ENCODE measurements at regions not wholly inside any gene's neighbourhood (a gene's known extent, or its start where the extent isn't known, plus 50 kb on each side); places are given as distances from the start of the nearest gene placed in this dataset.

GRCh38 chr20:11170565-11170964, 496.8 kb upstream of the JAG1 start (continued):
- TF ChIP-seq PCBP1 (IDR thresholded peaks at IDR 0.05; ENCODE audit: borderline replicate concordance, low read depth, low read length) (no peak), CEBPB (IDR thresholded peaks at IDR 0.05; ENCODE audit: borderline replicate concordance, low read depth, low read length) (no peak), MTERF4 (CRISPR knock-in tag; IDR thresholded peaks at IDR 0.05) (no peak)

- Histone ChIP-seq H3K79me2 (ENCODE audit: insufficient read depth, low read length) (no peaks in the 10 kb centered on the region), H3K27me3 (ENCODE audit: control insufficient read depth in 1 of 2, insufficient read depth in 2 of 2, low read length in 2 of 2) (no peaks in the 10 kb centered on the region), H3K4me2 (ENCODE audit: low read depth, low read length) (no peak overlapping the region), H3K36me3 (replicated peaks in 1 of 2; ENCODE audit: control insufficient read depth in 1 of 2, insufficient read depth in 2 of 2, low read length in 2 of 2) (no peaks in the 10 kb centered on the region), H3K4me3 (replicated peaks in 1 of 3; ENCODE audit: insufficient read depth in 1 of 3, low read depth in 2 of 3, low read length in 3 of 3) (no peak overlapping the region), H4K20me1 (ENCODE audit: insufficient read depth, low read length) (no peaks in the 10 kb centered on the region), H3K4me1 (ENCODE audit: insufficient read depth, low read length) (no peaks in the 10 kb centered on the region), H3K27ac (ENCODE audit: extremely low read length, insufficient read depth, low read length) (no peak overlapping the region), H2AFZ (ENCODE audit: low read length) (no peak overlapping the region), H3K9me3 (ENCODE audit: low read length) (no peaks in the 10 kb centered on the region), H3K9ac (ENCODE audit: insufficient read depth, low read depth, low read length) (no peak overlapping the region)
- in situ Hi-C loops (cut with HindIII; ENCODE audit: extremely low pct_ligation_motif_present, low pct_unique_long_range_greater_than_20kb) (no loop called here), intact Hi-C loops (cut with micrococcal nuclease; ENCODE audit: unreplicated experiment) (no loop called here)
- no peak for ATAC-seq
- FAIRE-seq, result no peak
- DNase-seq (ENCODE audit: low spot score), result no peak
- BruUV-seq (replicated peaks), result no TSS peak
- CTCF ChIA-PET (ENCODE audit: low intra/inter-chr PET ratio, low total read pairs), result no interaction called here
- TF ChIP-seq ZNF333 (CRISPR knock-in tag; IDR thresholded peaks at IDR 0.05; ENCODE audit: borderline replicate concordance) (no peak), ZNF550 (CRISPR knock-in tag; IDR thresholded peaks at IDR 0.05; ENCODE audit: borderline replicate concordance) (no peak), THYN1 (CRISPR knock-in tag; IDR thresholded peaks at IDR 0.05; ENCODE audit: borderline replicate concordance, low read depth) (no peak), ZNF512 (CRISPR knock-in tag; IDR thresholded peaks at IDR 0.05) (no peak), THRA (CRISPR knock-in tag; IDR thresholded peaks at IDR 0.05; ENCODE audit: borderline replicate concordance) (no peak), SCMH1 (CRISPR knock-in tag; IDR thresholded peaks at IDR 0.05; ENCODE audit: borderline replicate concordance) (no peak), ZNF775 (CRISPR knock-in tag; IDR thresholded peaks at IDR 0.05; ENCODE audit: borderline replicate concordance) (no peak), ZNF891 (CRISPR knock-in tag; IDR thresholded peaks at IDR 0.05) (no peak), HNF4G (IDR thresholded peaks at IDR 0.05; ENCODE audit: borderline replicate concordance, low read depth, low read length) (no peak), HNF4G (CRISPR knock-in tag; IDR thresholded peaks at IDR 0.05; ENCODE audit: borderline replicate concordance, low read depth) (no peak), SP4 (CRISPR knock-in tag; IDR thresholded peaks at IDR 0.05) (no peak), KAT2B (IDR thresholded peaks at IDR 0.05; ENCODE audit: borderline replicate concordance, low read depth, low read length) (no peak), ZNF816 (CRISPR knock-in tag; IDR thresholded peaks at IDR 0.05; ENCODE audit: borderline replicate concordance) (no peak)
- POLR2A ChIA-PET, result no interaction called here
- WGBS (ENCODE audit: low lambda C conversion rate), result 0% methylated on average over 1 of the region's 1 CpG
Observed at GRCh38 chr20:11172881-11173280, 499.1 kb upstream of the JAG1 start.
